ENCODE measurements at regions not wholly inside any gene's neighbourhood (a gene's known extent, or its start where the extent isn't known, plus 50 kb on each side); places are given as distances from the start of the nearest gene placed in this dataset.

- Histone ChIP-seq H3K27me3 (ENCODE audit: insufficient read depth, low read length) (no peaks in the 10 kb centered on the region), H3K27ac (ENCODE audit: low read depth, low read length) (no peak overlapping the region), H3K79me2 (ENCODE audit: control insufficient read depth, insufficient read depth, low read length, unreplicated experiment) (no peaks in the 10 kb centered on the region), H3K4me3 (ENCODE audit: low read depth, low read length) (no peak overlapping the region), H2AFZ (ENCODE audit: low read length, unreplicated experiment) (no peak overlapping the region), H3K36me3 (ENCODE audit: insufficient read depth, low read length) (no peaks in the 10 kb centered on the region), H3K4me1 (ENCODE audit: control insufficient read depth, insufficient read depth, low read length, unreplicated experiment) (peaks cover 8% of the 10 kb centered on the region)
Observed at GRCh38 chr5:179397516-179397915, 52.3 kb upstream of the ADAMTS2 start.

Measured in ACC112 (cell line).